Breast epithelium (tissue), 4 donors: ENCODE measurements at regions not wholly inside any gene's neighbourhood (a gene's known extent, or its start where the extent isn't known, plus 50 kb on each side); places are given as distances from the start of the nearest gene placed in this dataset.

ENCODE experiments used
- DNase-seq, 2 donors: peaks; one replicate each; pipeline ENCODE4 v3.0.0-alpha.2; 2019; ENCODE audit warnings: low spot score in 2 of 2
- H3K27ac ChIP-seq, 2 donors: fragments of 200-600 bp; sonication (generic) in 1 of 2; one replicate each; pipeline ENCODE4 v1.5.1; 2016 to 2019; ENCODE audit warnings: mild to moderate bottlenecking in 1 of 2
- H3K27me3 ChIP-seq, 2 donors: fragments of 200-600 bp; sonication (generic) in 1 of 2; one replicate each; pipeline versions ENCODE4 v1.5.1 to v1.6.0; 2017 to 2019; ENCODE audit warnings: control low read depth in 1 of 2, mild to moderate bottlenecking in 1 of 2
- H3K36me3 ChIP-seq: fragments of 200-600 bp; one replicate; pipeline ENCODE4 v1.5.1; 2019
- H3K4me1 ChIP-seq, 2 donors: fragments of 200-600 bp; sonication (generic); one replicate each; pipeline ENCODE4 v1.5.1; 2016 to 2019; ENCODE audit warnings: control low read depth in 1 of 2
- H3K4me3 ChIP-seq, 3 donors: fragments of 200-600 bp; sonication (generic); 1 replicate in 2 of 3; 2 replicates in 1 of 3; pipeline ENCODE4 v1.5.1; 2016 to 2019; ENCODE audit warnings: mild to moderate bottlenecking in 3 of 3, moderate library complexity in 2 of 3
- H3K9me3 ChIP-seq, 2 donors: fragments of 200-600 bp; sonication (generic) in 1 of 2; one replicate each; pipeline ENCODE4 v1.5.1; 2016 to 2019; ENCODE audit warnings: control low read depth in 1 of 2
- POLR2A ChIP-seq: fragments of 450-650 bp; IDR thresholded peaks from one replicate; pipeline ENCODE4 v1.6.1; 2016; ENCODE audit warnings: antibody characterized with exemption, mild to moderate bottlenecking, moderate library complexity
- POLR2AphosphoS5 ChIP-seq, 3 donors: sonication (generic); formaldehyde crosslinking; IDR thresholded peaks; one replicate each; pipeline ENCODE4 v1.6.1; 2017; ENCODE audit warnings: antibody characterized with exemption in 3 of 3
- intact Hi-C: fragments of 100-400 bp; cut with DNase I; formaldehyde crosslinking; loops from one replicate; pipeline ENCODE4 v1.15.1; 2023; ENCODE audit warnings: low total_unique reads
- TF ChIP-seq, protein P1 (sequence below), 3 donors: fragments of 450-650 bp; IDR thresholded peaks; one replicate each; pipeline ENCODE4 v1.5.1; 2016 to 2017; ENCODE audit warnings: antibody characterized with exemption in 3 of 3, mild to moderate bottlenecking in 3 of 3, moderate library complexity in 3 of 3

DNA sequence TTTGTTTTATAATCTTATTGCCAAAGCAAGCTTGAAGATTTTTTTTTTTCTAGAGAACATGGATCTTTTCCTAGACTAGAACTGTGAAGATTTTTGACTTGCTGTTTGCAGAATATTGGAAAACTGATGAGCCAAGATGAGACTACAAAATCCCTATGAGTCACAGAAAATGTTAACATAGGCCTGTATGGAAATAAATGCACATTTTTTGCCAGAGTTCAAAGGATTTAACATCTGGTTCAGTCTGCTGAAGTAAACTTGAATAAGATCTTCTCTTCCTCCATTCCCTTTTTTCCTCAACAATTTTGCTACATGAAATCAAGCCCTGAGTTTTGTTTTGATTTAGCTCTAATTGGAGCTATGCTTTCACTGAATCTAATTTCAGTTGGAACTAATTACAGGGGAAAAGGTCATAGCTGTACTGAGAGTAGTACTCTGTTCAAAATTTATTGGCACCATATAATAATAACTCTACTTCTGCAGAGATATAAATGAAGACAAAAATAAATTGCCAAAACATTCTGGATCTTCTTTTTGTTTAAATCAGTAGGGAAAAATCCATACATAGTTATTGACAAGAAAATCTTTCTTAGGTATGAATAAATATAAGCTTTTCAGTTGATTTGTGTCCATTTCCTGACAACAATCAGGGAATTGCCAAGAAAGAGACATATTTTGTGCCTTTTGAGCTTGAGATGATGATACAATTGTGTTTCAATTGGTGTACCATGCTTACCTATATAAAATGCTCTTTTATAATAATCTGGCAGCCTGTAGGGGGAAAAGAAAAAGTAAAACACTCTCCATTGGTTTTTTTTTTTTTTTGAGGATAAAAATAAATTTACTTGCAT is 387.5 kb upstream of the GOT2 start:
- Histone ChIP-seq H3K36me3 (no peaks in the 10 kb centered on the region), H3K4me1 (peaks cover 0 to 11% of the 10 kb centered on the region in 2 donors), H3K27ac (no peak overlapping the region), H3K4me3 (no peak overlapping the region), H3K9me3 (no peaks in the 10 kb centered on the region), H3K27me3 (no peaks in the 10 kb centered on the region)
- TF ChIP-seq POLR2A: no peak
- TF ChIP-seq POLR2AphosphoS5 (IDR thresholded peaks at IDR 0.05): no peak
- TF ChIP-seq, protein P1, sequence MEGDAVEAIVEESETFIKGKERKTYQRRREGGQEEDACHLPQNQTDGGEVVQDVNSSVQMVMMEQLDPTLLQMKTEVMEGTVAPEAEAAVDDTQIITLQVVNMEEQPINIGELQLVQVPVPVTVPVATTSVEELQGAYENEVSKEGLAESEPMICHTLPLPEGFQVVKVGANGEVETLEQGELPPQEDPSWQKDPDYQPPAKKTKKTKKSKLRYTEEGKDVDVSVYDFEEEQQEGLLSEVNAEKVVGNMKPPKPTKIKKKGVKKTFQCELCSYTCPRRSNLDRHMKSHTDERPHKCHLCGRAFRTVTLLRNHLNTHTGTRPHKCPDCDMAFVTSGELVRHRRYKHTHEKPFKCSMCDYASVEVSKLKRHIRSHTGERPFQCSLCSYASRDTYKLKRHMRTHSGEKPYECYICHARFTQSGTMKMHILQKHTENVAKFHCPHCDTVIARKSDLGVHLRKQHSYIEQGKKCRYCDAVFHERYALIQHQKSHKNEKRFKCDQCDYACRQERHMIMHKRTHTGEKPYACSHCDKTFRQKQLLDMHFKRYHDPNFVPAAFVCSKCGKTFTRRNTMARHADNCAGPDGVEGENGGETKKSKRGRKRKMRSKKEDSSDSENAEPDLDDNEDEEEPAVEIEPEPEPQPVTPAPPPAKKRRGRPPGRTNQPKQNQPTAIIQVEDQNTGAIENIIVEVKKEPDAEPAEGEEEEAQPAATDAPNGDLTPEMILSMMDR (IDR thresholded peaks at IDR 0.05): no peak
- intact Hi-C loops: no loop called here
- DNase-seq: no peak

DNA sequence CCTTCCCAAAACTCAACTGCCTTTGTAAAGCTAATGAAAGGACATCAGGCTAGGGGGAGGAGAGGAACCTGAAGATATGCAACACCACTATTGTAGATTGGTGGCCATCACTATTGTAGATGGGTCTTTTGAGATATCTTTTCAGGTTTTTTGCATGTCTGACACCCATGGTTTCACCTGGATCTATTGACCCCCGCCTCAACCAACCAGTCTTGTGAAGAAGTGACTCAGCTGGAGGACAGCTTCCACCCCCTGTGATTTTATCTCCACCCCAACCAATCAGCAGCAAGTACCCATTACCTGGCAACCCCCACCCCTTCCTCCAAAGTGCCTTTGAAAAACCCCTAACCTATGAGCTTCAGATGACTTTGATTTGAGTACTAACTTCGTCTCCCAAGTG is 382.6 kb upstream of the GOT2 start:
- no peak overlapping the region for H3K4me3 ChIP-seq
- no peak overlapping the region for H3K27ac ChIP-seq
- TF ChIP-seq, protein P1 (IDR thresholded peaks at IDR 0.05): no peak
- TF ChIP-seq POLR2A (no peak), POLR2AphosphoS5 (IDR thresholded peaks at IDR 0.05) (no peak)
- no peaks in the 10 kb centered on the region for H3K27me3 ChIP-seq
- H3K36me3 ChIP-seq: no peaks in the 10 kb centered on the region
- H3K4me1 ChIP-seq: peaks cover 0 to 6% of the 10 kb centered on the region in 2 donors
- no peak for DNase-seq
- intact Hi-C loops: no loop called here
- H3K9me3 ChIP-seq: no peaks in the 10 kb centered on the region

DNA sequence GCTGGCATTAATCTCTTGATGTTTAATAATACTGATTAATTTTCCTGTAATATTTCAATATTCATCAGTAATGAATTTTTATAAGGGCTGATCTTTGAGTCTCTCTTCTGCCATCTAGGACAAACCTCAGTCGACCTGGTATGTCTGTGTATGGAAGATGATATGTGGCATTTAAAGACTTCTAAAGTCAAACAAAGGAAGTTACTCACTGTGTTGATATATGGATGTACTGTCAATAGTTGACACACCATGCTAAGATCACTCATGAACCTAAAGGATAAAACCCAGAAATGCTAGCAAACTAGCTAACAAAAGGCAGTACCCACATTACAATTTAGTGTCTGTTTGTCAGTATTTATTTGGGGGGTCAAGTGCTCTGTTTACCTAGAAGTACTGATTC is 380.7 kb upstream of the GOT2 start:
- no peaks in the 10 kb centered on the region for H3K9me3 ChIP-seq
- no peaks in the 10 kb centered on the region for H3K36me3 ChIP-seq
- H3K4me1 ChIP-seq: no peaks in the 10 kb centered on the region
- no peak for DNase-seq
- TF ChIP-seq, protein P1 (IDR thresholded peaks at IDR 0.05): no peak
- no peak for TF ChIP-seq POLR2AphosphoS5 (IDR thresholded peaks at IDR 0.05)
- TF ChIP-seq POLR2A: no peak
- no peak overlapping the region for H3K27ac ChIP-seq
- no peaks in the 10 kb centered on the region for H3K27me3 ChIP-seq
- intact Hi-C loops: no loop called here
- no peak overlapping the region for H3K4me3 ChIP-seq

DNA sequence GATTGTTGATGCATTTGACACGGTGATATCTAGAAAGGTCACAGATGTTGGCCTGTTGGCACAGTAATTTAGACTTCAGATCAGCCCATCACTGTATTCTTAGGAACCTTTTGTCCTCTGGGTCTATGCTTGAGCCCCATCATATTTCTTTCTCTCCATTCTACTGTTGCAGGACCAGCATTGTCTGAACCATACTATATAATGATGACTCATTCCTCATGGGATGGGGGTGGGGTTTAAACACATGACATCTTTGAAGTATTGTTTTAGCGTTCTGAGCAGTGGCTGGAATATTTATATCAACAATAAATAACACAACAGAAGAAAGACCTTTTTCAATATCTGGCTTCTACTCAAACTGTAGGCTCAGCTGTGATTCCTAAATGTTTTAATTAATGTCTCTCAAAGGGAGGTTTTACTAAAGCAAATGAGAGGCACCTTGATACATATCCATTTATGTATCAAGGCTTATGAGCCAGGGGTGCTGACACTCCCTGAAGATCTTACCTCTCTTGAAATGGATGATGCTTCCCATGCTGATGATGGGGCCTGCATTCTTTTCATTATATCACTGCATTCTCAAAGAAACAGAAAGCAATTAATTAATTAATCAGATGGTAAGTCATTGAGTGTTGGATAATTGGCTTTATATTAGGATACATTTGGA is 379.0 kb upstream of the GOT2 start:
- Histone ChIP-seq H3K27me3 (no peaks in the 10 kb centered on the region), H3K4me1 (no peaks in the 10 kb centered on the region), H3K27ac (no peak overlapping the region), H3K9me3 (no peaks in the 10 kb centered on the region), H3K4me3 (no peak overlapping the region), H3K36me3 (no peaks in the 10 kb centered on the region)
- intact Hi-C loops: no loop called here
- no peak for DNase-seq
- no peak for TF ChIP-seq POLR2AphosphoS5 (IDR thresholded peaks at IDR 0.05)
- TF ChIP-seq POLR2A: no peak
- TF ChIP-seq, protein P1 (IDR thresholded peaks at IDR 0.05): no peak

DNA sequence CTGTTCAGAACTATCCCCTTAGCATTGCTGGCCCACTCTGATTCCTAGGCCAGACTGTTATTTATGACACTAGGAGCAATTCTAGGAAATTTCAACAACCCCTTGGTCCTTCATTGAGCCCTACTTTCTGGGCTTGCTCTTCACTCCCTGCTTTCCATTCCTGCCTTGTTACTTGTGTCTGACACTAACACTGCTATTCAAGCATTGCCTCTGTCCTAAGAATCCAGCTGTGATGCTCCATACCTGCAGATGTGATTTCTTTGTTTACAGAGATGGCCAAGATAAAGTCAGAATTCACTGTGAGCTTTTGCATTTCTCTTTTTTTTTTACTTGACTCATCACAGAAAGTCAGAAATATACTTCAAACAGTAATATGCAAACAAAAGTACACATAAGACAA is 377.2 kb upstream of the GOT2 start:
- H3K36me3 ChIP-seq: no peaks in the 10 kb centered on the region
- intact Hi-C loops: no loop called here
- no peak for DNase-seq
- no peak overlapping the region for H3K4me3 ChIP-seq
- no peak overlapping the region for H3K27ac ChIP-seq
- H3K9me3 ChIP-seq: no peaks in the 10 kb centered on the region
- H3K27me3 ChIP-seq: no peaks in the 10 kb centered on the region
- TF ChIP-seq, protein P1 (IDR thresholded peaks at IDR 0.05): no peak
- TF ChIP-seq POLR2AphosphoS5 (IDR thresholded peaks at IDR 0.05): no peak
- TF ChIP-seq POLR2A: no peak
- H3K4me1 ChIP-seq: no peaks in the 10 kb centered on the region
